HL-60 (cell line): ENCODE measurements at regions not wholly inside any gene's neighbourhood (a gene's known extent, or its start where the extent isn't known, plus 50 kb on each side); places are given as distances from the start of the nearest gene placed in this dataset.

Source experiments
- TF ChIP-seq, protein P1 (sequence below): IDR thresholded peaks from one replicate; pipeline ENCODE4 v1.5.1; 2011; ENCODE audit warnings: low read length, control low read depth, inconsistent platforms; ENCODE audit not compliant: insufficient read depth
- TF ChIP-seq, protein P2 (sequence below): IDR thresholded peaks from 2 replicates; pipeline ENCODE4 v1.6.1; 2012; ENCODE audit warnings: low read depth; ENCODE audit not compliant: insufficient replicate concordance

DNA sequence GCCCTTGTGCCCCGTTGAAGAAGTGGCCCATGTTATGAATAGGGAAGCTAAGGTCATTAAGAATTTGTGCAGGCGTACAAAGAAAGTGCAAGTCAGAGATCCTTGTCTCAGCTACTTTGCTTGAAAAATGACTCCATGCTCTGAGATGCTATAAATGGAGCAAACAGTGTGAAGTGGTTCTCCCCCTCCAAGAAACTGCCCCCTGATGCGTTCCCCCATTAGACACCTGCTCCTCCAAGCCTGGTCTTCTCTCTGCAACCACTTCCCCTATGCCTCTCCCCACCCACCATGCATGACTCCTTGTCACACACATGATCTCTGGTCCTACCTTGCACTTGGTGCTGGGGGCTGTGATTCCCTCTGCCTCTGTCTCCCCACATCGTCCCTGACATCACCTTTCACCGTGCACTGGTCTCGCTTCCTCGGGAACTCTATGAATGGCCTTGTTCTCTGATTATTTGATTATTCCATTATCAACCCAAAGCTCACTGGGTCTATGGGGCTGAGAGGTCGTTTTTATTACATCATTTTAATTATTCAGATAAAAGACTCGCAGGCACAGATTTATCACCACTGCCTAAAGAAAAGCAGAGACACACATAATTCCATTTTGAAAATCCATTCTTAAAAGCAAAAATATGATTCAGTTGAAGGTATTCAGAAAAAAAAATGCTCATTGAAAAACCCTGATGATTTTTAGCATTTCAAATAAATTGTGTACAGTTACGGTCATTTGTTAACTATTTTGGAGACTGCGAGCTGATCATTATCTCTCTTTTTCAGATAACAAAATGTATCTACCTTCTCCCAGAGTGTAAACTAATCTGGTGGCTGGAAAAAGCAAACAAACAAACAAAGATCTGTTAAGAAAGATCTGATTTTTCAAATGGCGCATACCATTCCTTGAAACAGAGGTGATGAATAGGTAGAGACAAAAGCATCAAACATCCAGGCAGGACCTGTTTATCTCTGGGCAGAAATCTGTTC, 294.9 kb downstream of the SOX11 start:
- TF ChIP-seq, protein P1, sequence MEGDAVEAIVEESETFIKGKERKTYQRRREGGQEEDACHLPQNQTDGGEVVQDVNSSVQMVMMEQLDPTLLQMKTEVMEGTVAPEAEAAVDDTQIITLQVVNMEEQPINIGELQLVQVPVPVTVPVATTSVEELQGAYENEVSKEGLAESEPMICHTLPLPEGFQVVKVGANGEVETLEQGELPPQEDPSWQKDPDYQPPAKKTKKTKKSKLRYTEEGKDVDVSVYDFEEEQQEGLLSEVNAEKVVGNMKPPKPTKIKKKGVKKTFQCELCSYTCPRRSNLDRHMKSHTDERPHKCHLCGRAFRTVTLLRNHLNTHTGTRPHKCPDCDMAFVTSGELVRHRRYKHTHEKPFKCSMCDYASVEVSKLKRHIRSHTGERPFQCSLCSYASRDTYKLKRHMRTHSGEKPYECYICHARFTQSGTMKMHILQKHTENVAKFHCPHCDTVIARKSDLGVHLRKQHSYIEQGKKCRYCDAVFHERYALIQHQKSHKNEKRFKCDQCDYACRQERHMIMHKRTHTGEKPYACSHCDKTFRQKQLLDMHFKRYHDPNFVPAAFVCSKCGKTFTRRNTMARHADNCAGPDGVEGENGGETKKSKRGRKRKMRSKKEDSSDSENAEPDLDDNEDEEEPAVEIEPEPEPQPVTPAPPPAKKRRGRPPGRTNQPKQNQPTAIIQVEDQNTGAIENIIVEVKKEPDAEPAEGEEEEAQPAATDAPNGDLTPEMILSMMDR, result no peak
- TF ChIP-seq, protein P2, sequence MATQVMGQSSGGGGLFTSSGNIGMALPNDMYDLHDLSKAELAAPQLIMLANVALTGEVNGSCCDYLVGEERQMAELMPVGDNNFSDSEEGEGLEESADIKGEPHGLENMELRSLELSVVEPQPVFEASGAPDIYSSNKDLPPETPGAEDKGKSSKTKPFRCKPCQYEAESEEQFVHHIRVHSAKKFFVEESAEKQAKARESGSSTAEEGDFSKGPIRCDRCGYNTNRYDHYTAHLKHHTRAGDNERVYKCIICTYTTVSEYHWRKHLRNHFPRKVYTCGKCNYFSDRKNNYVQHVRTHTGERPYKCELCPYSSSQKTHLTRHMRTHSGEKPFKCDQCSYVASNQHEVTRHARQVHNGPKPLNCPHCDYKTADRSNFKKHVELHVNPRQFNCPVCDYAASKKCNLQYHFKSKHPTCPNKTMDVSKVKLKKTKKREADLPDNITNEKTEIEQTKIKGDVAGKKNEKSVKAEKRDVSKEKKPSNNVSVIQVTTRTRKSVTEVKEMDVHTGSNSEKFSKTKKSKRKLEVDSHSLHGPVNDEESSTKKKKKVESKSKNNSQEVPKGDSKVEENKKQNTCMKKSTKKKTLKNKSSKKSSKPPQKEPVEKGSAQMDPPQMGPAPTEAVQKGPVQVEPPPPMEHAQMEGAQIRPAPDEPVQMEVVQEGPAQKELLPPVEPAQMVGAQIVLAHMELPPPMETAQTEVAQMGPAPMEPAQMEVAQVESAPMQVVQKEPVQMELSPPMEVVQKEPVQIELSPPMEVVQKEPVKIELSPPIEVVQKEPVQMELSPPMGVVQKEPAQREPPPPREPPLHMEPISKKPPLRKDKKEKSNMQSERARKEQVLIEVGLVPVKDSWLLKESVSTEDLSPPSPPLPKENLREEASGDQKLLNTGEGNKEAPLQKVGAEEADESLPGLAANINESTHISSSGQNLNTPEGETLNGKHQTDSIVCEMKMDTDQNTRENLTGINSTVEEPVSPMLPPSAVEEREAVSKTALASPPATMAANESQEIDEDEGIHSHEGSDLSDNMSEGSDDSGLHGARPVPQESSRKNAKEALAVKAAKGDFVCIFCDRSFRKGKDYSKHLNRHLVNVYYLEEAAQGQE, result no peak
